ENCODE measurements at regions not wholly inside any gene's neighbourhood (a gene's known extent, or its start where the extent isn't known, plus 50 kb on each side); places are given as distances from the start of the nearest gene placed in this dataset.

DNA sequence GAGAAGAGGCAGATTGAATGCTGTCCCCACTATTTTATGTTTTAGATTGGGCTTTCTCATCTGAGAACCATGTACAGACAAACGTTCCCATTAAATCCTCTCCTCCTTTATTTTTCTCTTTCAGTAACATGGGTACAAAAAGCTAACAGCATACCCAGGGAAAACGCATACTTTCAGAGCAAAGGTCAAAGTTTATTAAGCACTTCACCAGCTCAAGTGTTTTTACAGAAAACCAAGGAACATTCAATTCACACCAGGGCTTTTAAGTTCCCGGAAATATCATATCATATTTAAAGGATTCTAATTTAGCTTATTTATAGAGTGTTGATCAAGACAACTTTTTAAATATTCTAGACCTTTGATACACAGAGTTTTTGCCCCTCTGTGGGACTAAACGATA, 271.5 kb upstream of the C1orf87 start:
- Histone ChIP-seq H3K9me3 (no peaks in the 10 kb centered on the region), H3K27me3 (no peaks in the 10 kb centered on the region), H3K4me3 (no peak overlapping the region), H3K36me3 (no peaks in the 10 kb centered on the region), H3K4me1 (no peaks in the 10 kb centered on the region), H3K27ac (no peak overlapping the region)
- TF ChIP-seq CTCF (IDR thresholded peaks at IDR 0.05) = no peak
- FAIRE-seq (no peak), DNase-seq (no peak), ATAC-seq (no peak)
- intact Hi-C loops (cut with DNase I) = no loop called here
- WGBS, 2 donors = 60 to 68% methylated on average over 4 of the region's 4 CpGs

DNA sequence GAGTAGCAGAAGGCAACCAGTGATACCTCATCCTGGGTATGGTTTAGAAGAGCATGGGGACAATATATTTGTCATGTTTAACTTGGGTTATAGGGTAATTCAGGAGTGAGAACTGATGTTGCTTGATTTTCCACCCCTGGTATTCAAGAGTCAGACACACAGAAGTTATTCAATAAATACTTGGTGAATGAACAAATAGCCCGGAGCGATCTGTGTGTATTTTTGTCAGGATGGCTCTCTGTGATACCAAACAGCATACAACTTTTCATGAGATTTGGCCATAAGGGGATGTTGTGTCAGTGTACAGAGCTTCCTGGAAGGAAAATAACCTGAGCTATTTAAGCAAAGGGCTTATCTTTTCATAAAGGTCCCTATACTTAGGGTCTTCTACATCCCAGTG, 270.2 kb upstream of the C1orf87 start:
- intact Hi-C loops (cut with DNase I) = no loop called here
- H3K27me3 ChIP-seq = no peaks in the 10 kb centered on the region
- H3K36me3 ChIP-seq = no peaks in the 10 kb centered on the region
- no peak for FAIRE-seq
- H3K9me3 ChIP-seq = no peaks in the 10 kb centered on the region
- H3K4me3 ChIP-seq = no peak overlapping the region
- no peak overlapping the region for H3K27ac ChIP-seq
- WGBS, 2 donors = 67 to 91% methylated on average over 2 of the region's 2 CpGs
- H3K4me1 ChIP-seq = no peaks in the 10 kb centered on the region
- no peak for ATAC-seq
- TF ChIP-seq CTCF (IDR thresholded peaks at IDR 0.05) = no peak
- DNase-seq = no peak

GRCh38 chr1:60342569-60342968, 269.0 kb upstream of the C1orf87 start:
- FAIRE-seq (no peak), ATAC-seq (no peak), DNase-seq (no peak)
- no peak for TF ChIP-seq CTCF (IDR thresholded peaks at IDR 0.05)
- Histone ChIP-seq H3K4me3 (no peak overlapping the region), H3K4me1 (no peaks in the 10 kb centered on the region), H3K27me3 (no peaks in the 10 kb centered on the region), H3K9me3 (no peaks in the 10 kb centered on the region), H3K36me3 (no peaks in the 10 kb centered on the region), H3K27ac (no peak overlapping the region)
- 87 to 88% methylated on average over 1 of the region's 1 CpG for WGBS, 2 donors
- intact Hi-C loops (cut with DNase I) = no loop called here

DNA sequence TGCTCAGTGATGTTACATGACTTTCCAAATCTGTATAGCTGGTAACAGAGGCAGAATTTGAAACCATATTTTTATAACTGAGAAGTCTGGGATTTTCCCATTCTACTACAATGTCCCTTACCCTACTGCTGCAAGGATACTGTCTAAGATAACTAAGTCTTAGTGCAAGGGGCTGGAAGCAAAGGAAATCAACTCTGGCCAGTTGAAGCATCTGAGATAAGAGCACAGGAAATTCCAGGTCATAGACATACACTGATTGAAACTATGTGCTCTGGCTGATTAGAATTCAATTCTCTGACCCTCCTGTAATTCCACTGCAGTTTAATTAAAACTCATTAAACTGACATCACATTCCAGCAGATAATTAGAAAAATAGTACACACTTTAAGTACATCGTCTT, 267.7 kb upstream of the C1orf87 start:
- intact Hi-C loops (cut with DNase I) = no loop called here
- no peak overlapping the region for H3K4me3 ChIP-seq
- no peak overlapping the region for H3K27ac ChIP-seq
- H3K4me1 ChIP-seq = no peaks in the 10 kb centered on the region
- no peaks in the 10 kb centered on the region for H3K9me3 ChIP-seq
- no peak for DNase-seq
- ATAC-seq = no peak
- H3K27me3 ChIP-seq = no peaks in the 10 kb centered on the region
- H3K36me3 ChIP-seq = no peaks in the 10 kb centered on the region
- no peak for FAIRE-seq
- no peak for TF ChIP-seq CTCF (IDR thresholded peaks at IDR 0.05)
- 82 to 91% methylated on average over 1 of the region's 1 CpG for WGBS, 2 donors

GRCh38 chr1:60331647-60332046, 258.1 kb upstream of the C1orf87 start:
- no peak for TF ChIP-seq CTCF (IDR thresholded peaks at IDR 0.05)
- Histone ChIP-seq H3K27ac (no peak overlapping the region), H3K9me3 (no peaks in the 10 kb centered on the region), H3K4me3 (no peak overlapping the region), H3K27me3 (no peaks in the 10 kb centered on the region), H3K4me1 (no peaks in the 10 kb centered on the region), H3K36me3 (no peaks in the 10 kb centered on the region)
- ATAC-seq = no peak
- no peak for DNase-seq
- 86 to 90% methylated on average over 1 of the region's 1 CpG for WGBS, 2 donors
- FAIRE-seq = no peak
- intact Hi-C loops (cut with DNase I) = no loop called here
